Caco-2 (cell line): ENCODE measurements at regions not wholly inside any gene's neighbourhood (a gene's known extent, or its start where the extent isn't known, plus 50 kb on each side); places are given as distances from the start of the nearest gene placed in this dataset.

Experiments used
- BruUV-seq: library from RNA; stranded (reverse); fragments of 400-500 nt; replicated peaks from 2 replicates; lab custom pipeline; 2021; lab: Mats Ljungman, UMichigan
- CTCF ChIA-PET: fragments of 300-600 bp; sonication (Branson Sonifier 250); formaldehyde crosslinking; loops from one replicate; lab custom pipeline; 2022; ENCODE audit warnings: antibody characterized with exemption; lab: Charles Lee
- POLR2A ChIA-PET: fragments of 300-600 bp; sonication (Branson Sonifier 250); formaldehyde crosslinking; loops from one replicate; lab custom pipeline; 2022; ENCODE audit warnings: antibody characterized with exemption; lab: Charles Lee
- DNase-seq, 2 experiments: peaks; one replicate each; pipeline versions ENCODE4 v3.0.0 to v3.0.0-alpha.2; 2020 to 2022
- H3K27me3 ChIP-seq: replicated peaks from 2 replicates; pipeline ENCODE4 v1.6.0; 2011; ENCODE audit warnings: low read length; ENCODE audit not compliant: control insufficient read depth, insufficient read depth
- H3K36me3 ChIP-seq: 2 replicates; pipeline ENCODE4 v1.5.1; 2011; ENCODE audit warnings: low read length; ENCODE audit not compliant: control insufficient read depth, insufficient read depth
- H3K4me1 ChIP-seq: fragments of 250-450 bp; sonication (Bioruptor Pico); 2 replicates; pipeline ENCODE4 v1.5.1; 2020; ENCODE audit warnings: mild to moderate bottlenecking
- H3K4me3 ChIP-seq: 2 replicates; pipeline ENCODE4 v1.5.1; 2011; ENCODE audit warnings: low read depth, mild to moderate bottlenecking, control low read depth, low read length
- H3K9me3 ChIP-seq: fragments of 250-450 bp; sonication (Bioruptor Pico); 2 replicates; pipeline ENCODE4 v1.5.1; 2020; ENCODE audit warnings: mild to moderate bottlenecking, moderate library complexity
- H3K27ac Mint-ChIP-seq: one replicate; pipeline ENCODE4 v1.8.0; 2022; ENCODE audit warnings: mixed read lengths; ENCODE audit not compliant: unreplicated experiment
- H3K27me3 Mint-ChIP-seq: one replicate; pipeline ENCODE4 v1.8.0; 2022; ENCODE audit warnings: mixed read lengths; ENCODE audit not compliant: insufficient read depth, unreplicated experiment
- H3K36me3 Mint-ChIP-seq: one replicate; pipeline ENCODE4 v1.8.0; 2022; ENCODE audit warnings: mild to moderate bottlenecking, mixed read lengths; ENCODE audit not compliant: insufficient read depth, unreplicated experiment
- H3K4me1 Mint-ChIP-seq: one replicate; pipeline ENCODE4 v1.8.0; 2022; ENCODE audit warnings: low read depth, mixed read lengths; ENCODE audit not compliant: unreplicated experiment
- H3K4me3 Mint-ChIP-seq: one replicate; pipeline ENCODE4 v1.8.0; 2022; ENCODE audit warnings: mild to moderate bottlenecking, moderate library complexity, mixed read lengths; ENCODE audit not compliant: unreplicated experiment
- H3K9me3 Mint-ChIP-seq: one replicate; pipeline ENCODE4 v1.8.0; 2022; ENCODE audit warnings: mixed read lengths; ENCODE audit not compliant: unreplicated experiment
- intact Hi-C: fragments of 100-400 bp; cut with micrococcal nuclease; formaldehyde crosslinking; loops from one replicate; pipeline ENCODE4 v1.10.0; 2022; ENCODE audit not compliant: unreplicated experiment
- TF ChIP-seq, protein P1 (sequence below), 2 experiments: fragments of 200-600 bp in 1 of 2; IDR thresholded peaks; 1 replicate in 1 of 2; 2 replicates in 1 of 2; pipeline versions ENCODE4 v1.5.1 to v1.8.0; 2011 to 2022; ENCODE audit warnings: antibody characterized with exemption in 1 of 2, control low read depth in 1 of 2, inconsistent platforms in 1 of 2, low read depth in 1 of 2, low read length in 1 of 2, mild to moderate bottlenecking in 1 of 2, moderate library complexity in 1 of 2; ENCODE audit not compliant: insufficient read depth in 1 of 2, severe bottlenecking in 1 of 2, unreplicated experiment in 1 of 2

DNA sequence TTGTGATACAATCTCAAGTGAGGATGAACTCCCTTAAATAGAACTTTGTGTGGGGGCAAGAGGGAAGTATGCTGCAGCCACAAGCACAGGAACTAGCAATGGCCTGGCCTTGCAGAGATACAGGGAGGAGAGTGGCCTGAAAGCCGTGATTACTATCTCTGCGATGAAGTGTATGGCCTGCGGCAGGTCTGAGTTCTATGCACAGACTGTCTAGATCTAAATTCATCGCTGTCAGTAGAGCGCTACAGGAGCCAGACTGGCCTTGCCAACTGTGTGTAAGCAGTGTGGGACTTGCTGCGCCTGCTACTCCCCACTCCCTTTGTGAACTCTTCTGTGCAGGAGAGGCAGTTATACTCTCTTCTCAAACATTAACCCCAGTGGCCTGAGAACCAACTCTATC is 997.0 kb downstream of the GRIK2 start:
- no peaks in the 10 kb centered on the region for H3K4me1 ChIP-seq
- TF ChIP-seq, protein P1, sequence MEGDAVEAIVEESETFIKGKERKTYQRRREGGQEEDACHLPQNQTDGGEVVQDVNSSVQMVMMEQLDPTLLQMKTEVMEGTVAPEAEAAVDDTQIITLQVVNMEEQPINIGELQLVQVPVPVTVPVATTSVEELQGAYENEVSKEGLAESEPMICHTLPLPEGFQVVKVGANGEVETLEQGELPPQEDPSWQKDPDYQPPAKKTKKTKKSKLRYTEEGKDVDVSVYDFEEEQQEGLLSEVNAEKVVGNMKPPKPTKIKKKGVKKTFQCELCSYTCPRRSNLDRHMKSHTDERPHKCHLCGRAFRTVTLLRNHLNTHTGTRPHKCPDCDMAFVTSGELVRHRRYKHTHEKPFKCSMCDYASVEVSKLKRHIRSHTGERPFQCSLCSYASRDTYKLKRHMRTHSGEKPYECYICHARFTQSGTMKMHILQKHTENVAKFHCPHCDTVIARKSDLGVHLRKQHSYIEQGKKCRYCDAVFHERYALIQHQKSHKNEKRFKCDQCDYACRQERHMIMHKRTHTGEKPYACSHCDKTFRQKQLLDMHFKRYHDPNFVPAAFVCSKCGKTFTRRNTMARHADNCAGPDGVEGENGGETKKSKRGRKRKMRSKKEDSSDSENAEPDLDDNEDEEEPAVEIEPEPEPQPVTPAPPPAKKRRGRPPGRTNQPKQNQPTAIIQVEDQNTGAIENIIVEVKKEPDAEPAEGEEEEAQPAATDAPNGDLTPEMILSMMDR (IDR thresholded peaks at IDR 0.05; ENCODE audit: insufficient read depth in 1 of 2, low read depth in 1 of 2, low read length in 1 of 2, severe bottlenecking in 1 of 2, unreplicated experiment in 1 of 2): no peak
- POLR2A ChIA-PET: no interaction called here

DNA sequence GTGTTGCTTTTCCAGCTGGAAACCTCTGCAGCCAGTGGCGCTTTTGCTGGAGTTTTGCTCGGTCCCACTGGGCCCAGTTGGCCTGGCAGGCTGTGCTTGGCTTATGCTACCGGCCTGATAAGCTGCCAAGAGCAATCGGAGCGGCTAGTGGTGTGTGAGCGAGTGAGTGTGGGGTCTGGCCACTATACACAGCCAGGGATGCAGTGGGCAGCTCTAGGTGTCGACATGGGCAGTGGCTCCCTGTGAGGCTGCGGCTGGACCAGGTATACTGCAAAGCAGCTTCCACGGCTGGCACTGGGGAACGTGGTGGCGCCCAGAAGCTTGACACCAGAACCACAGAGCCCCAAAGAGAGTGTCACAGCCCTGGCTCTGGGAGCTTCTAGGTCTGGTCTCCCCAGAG is 996.5 kb downstream of the GRIK2 start:
- no peaks in the 10 kb centered on the region for H3K27me3 ChIP-seq
- Mint-ChIP-seq H3K36me3 (no peaks in the 10 kb centered on the region), H3K27ac (no peak overlapping the region), H3K4me1 (no peaks in the 10 kb centered on the region), H3K4me3 (no peak overlapping the region), H3K27me3 (no peaks in the 10 kb centered on the region), H3K9me3 (no peaks in the 10 kb centered on the region)
- TF ChIP-seq, protein P1 (IDR thresholded peaks at IDR 0.05; ENCODE audit: insufficient read depth in 1 of 2, low read depth in 1 of 2, low read length in 1 of 2, severe bottlenecking in 1 of 2, unreplicated experiment in 1 of 2): no peak
- intact Hi-C loops: no loop called here
- CTCF ChIA-PET: no interaction called here
- POLR2A ChIA-PET: no interaction called here
- H3K4me3 ChIP-seq: no peak overlapping the region
- no peak for DNase-seq
- no peaks in the 10 kb centered on the region for H3K36me3 ChIP-seq
- no peaks in the 10 kb centered on the region for H3K9me3 ChIP-seq
- H3K4me1 ChIP-seq: no peaks in the 10 kb centered on the region
- no TSS peak for BruUV-seq

More for the DNA sequence above, 997.0 kb downstream of the GRIK2 start:
- Mint-ChIP-seq H3K9me3 (no peaks in the 10 kb centered on the region), H3K27ac (no peak overlapping the region), H3K27me3 (no peaks in the 10 kb centered on the region), H3K4me3 (no peak overlapping the region), H3K36me3 (no peaks in the 10 kb centered on the region), H3K4me1 (no peaks in the 10 kb centered on the region)
- Histone ChIP-seq H3K9me3 (no peaks in the 10 kb centered on the region), H3K27me3 (no peaks in the 10 kb centered on the region), H3K4me3 (no peak overlapping the region), H3K36me3 (no peaks in the 10 kb centered on the region)
- intact Hi-C loops: no loop called here
- DNase-seq: no peak
- CTCF ChIA-PET: no interaction called here
- no TSS peak for BruUV-seq

DNA sequence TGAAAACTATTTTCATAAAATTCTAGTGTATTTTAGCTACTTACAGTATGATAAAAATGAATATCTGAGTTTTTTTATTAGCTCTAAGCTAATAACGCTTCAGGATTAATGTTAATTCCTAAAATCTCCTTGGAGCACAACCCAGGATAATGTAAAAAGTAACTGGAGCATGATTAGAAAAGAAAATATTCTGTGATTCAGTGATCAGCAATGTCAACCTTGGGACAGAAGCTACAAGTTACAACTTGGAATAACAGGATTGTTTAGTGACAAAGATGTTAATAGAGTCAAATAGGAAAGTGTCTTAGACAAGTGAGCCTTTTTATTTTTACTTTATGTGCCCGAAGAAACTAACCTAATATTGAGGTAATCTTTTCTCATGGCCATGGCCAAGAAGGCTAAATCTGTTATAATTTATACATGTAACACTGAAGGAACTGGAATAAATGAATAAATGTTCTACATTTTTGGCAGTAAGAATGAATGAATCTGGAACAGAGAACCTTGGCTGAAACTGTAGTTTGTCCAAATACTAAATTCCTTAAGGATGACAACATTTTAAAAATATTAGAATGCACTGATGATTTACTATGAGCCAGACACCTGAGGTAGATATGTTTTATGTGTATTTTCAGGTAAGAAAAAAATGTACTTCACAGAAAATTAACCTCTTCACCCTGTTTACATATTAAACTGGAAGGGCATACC is 994.0 kb downstream of the GRIK2 start:
- POLR2A ChIA-PET: no interaction called here
- H3K4me1 Mint-ChIP-seq: no peaks in the 10 kb centered on the region
- no peaks in the 10 kb centered on the region for H3K4me1 ChIP-seq
- H3K36me3 Mint-ChIP-seq: no peaks in the 10 kb centered on the region
- intact Hi-C loops: no loop called here
- H3K9me3 ChIP-seq: no peaks in the 10 kb centered on the region
- H3K36me3 ChIP-seq: no peaks in the 10 kb centered on the region
- CTCF ChIA-PET: no interaction called here
- H3K27me3 Mint-ChIP-seq: no peaks in the 10 kb centered on the region
- no peak overlapping the region for H3K4me3 Mint-ChIP-seq
- BruUV-seq: no TSS peak
- no peaks in the 10 kb centered on the region for H3K27me3 ChIP-seq
- DNase-seq: no peak
- no peak overlapping the region for H3K4me3 ChIP-seq
- TF ChIP-seq, protein P1 (IDR thresholded peaks at IDR 0.05; ENCODE audit: insufficient read depth in 1 of 2, low read depth in 1 of 2, low read length in 1 of 2, severe bottlenecking in 1 of 2, unreplicated experiment in 1 of 2): no peak
- no peak overlapping the region for H3K27ac Mint-ChIP-seq
- H3K9me3 Mint-ChIP-seq: no peaks in the 10 kb centered on the region
